Loucy (cell line): ENCODE measurements at regions not wholly inside any gene's neighbourhood (a gene's known extent, or its start where the extent isn't known, plus 50 kb on each side); places are given as distances from the start of the nearest gene placed in this dataset.

Experiments used
- EZH2phosphoT487 ChIP-seq: fragments of 200-600 bp; IDR thresholded peaks from 2 replicates; pipeline ENCODE4 v1.6.1; 2018; ENCODE audit warnings: antibody characterized with exemption, mild to moderate bottlenecking, moderate library complexity, borderline replicate concordance
- TF ChIP-seq, protein P1 (sequence below): fragments of 200-600 bp; sonication (generic); conservative IDR thresholded peaks from 2 replicates; pipeline ENCODE4 v1.5.1; 2014; ENCODE audit warnings: mild to moderate bottlenecking, antibody characterized with exemption, low read length

GRCh38 chr3:130820976-130821375, 72.9 kb upstream of the ATP2C1 start:
- no peak for TF ChIP-seq EZH2phosphoT487
- TF ChIP-seq, protein P1, sequence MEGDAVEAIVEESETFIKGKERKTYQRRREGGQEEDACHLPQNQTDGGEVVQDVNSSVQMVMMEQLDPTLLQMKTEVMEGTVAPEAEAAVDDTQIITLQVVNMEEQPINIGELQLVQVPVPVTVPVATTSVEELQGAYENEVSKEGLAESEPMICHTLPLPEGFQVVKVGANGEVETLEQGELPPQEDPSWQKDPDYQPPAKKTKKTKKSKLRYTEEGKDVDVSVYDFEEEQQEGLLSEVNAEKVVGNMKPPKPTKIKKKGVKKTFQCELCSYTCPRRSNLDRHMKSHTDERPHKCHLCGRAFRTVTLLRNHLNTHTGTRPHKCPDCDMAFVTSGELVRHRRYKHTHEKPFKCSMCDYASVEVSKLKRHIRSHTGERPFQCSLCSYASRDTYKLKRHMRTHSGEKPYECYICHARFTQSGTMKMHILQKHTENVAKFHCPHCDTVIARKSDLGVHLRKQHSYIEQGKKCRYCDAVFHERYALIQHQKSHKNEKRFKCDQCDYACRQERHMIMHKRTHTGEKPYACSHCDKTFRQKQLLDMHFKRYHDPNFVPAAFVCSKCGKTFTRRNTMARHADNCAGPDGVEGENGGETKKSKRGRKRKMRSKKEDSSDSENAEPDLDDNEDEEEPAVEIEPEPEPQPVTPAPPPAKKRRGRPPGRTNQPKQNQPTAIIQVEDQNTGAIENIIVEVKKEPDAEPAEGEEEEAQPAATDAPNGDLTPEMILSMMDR, result no peak
